Stimulated activated naive CD8-positive, alpha-beta T cell treated with anti-CD3 and anti-CD28 coated beads, Interleukin-15, Interleukin-2, amounts not matched to agents 100 ng/mL and 50 ng/mL, for 24 hours (primary cell): ENCODE measurements at regions not wholly inside any gene's neighbourhood (a gene's known extent, or its start where the extent isn't known, plus 50 kb on each side); places are given as distances from the start of the nearest gene placed in this dataset.

Experiments
- H3K27ac Mint-ChIP-seq: one replicate; pipeline ENCODE4 v1.8.0; 2021; ENCODE audit warnings: mild to moderate bottlenecking, mixed read lengths
- H3K27me3 Mint-ChIP-seq: one replicate; pipeline ENCODE4 v1.8.0; 2021; ENCODE audit warnings: mixed read lengths
- H3K36me3 Mint-ChIP-seq: one replicate; pipeline ENCODE4 v1.8.0; 2021; ENCODE audit warnings: low read depth, mixed read lengths
- H3K4me1 Mint-ChIP-seq: one replicate; pipeline ENCODE4 v1.8.0; 2021; ENCODE audit warnings: low read depth, mixed read lengths
- H3K4me3 Mint-ChIP-seq: one replicate; pipeline ENCODE4 v1.8.0; 2021; ENCODE audit warnings: mild to moderate bottlenecking, mixed read lengths
- H3K9me3 Mint-ChIP-seq: one replicate; pipeline ENCODE4 v1.8.0; 2021; ENCODE audit warnings: mixed read lengths

- Mint-ChIP-seq H3K27ac (no peak overlapping the region), H3K36me3 (no peaks in the 10 kb centered on the region), H3K4me3 (no peak overlapping the region), H3K9me3 (no peaks in the 10 kb centered on the region), H3K27me3 (no peaks in the 10 kb centered on the region), H3K4me1 (no peaks in the 10 kb centered on the region)
Observed at GRCh38 chr2:128497461-128497860, 178.8 kb upstream of the HS6ST1 start.

- Mint-ChIP-seq H3K4me3 (no peak overlapping the region), H3K4me1 (no peaks in the 10 kb centered on the region), H3K27ac (no peak overlapping the region), H3K36me3 (no peaks in the 10 kb centered on the region), H3K9me3 (no peaks in the 10 kb centered on the region), H3K27me3 (no peaks in the 10 kb centered on the region)
Observed at GRCh38 chr2:128498086-128498485, 179.4 kb upstream of the HS6ST1 start.

- Mint-ChIP-seq H3K27ac (no peak overlapping the region), H3K36me3 (no peaks in the 10 kb centered on the region), H3K9me3 (no peaks in the 10 kb centered on the region)
Observed at GRCh38 chr2:128498589-128498988, 179.9 kb upstream of the HS6ST1 start.

GRCh38 chr2:128499367-128500137, 180.9 kb upstream of the HS6ST1 start:
- H3K27ac Mint-ChIP-seq = no peak overlapping the region
- H3K27me3 Mint-ChIP-seq = no peaks in the 10 kb centered on the region
- no peak overlapping the region for H3K4me3 Mint-ChIP-seq
- H3K4me1 Mint-ChIP-seq = no peaks in the 10 kb centered on the region
- no peaks in the 10 kb centered on the region for H3K9me3 Mint-ChIP-seq
- H3K36me3 Mint-ChIP-seq = no peaks in the 10 kb centered on the region

More at GRCh38 chr2:128498589-128498988, 179.9 kb upstream of the HS6ST1 start:
- Mint-ChIP-seq H3K4me3 (no peak overlapping the region), H3K27me3 (no peaks in the 10 kb centered on the region), H3K4me1 (no peaks in the 10 kb centered on the region)

- Mint-ChIP-seq H3K27me3 (no peaks in the 10 kb centered on the region), H3K36me3 (no peaks in the 10 kb centered on the region), H3K4me1 (no peaks in the 10 kb centered on the region), H3K9me3 (no peaks in the 10 kb centered on the region), H3K27ac (no peak overlapping the region), H3K4me3 (no peak overlapping the region)
Observed at GRCh38 chr2:128500138-128500800, 181.6 kb upstream of the HS6ST1 start.

GRCh38 chr2:128501006-128501690, 182.5 kb upstream of the HS6ST1 start:
- Mint-ChIP-seq H3K4me3 (no peak overlapping the region), H3K27me3 (no peaks in the 10 kb centered on the region), H3K27ac (no peak overlapping the region), H3K36me3 (no peaks in the 10 kb centered on the region), H3K4me1 (no peaks in the 10 kb centered on the region), H3K9me3 (no peaks in the 10 kb centered on the region)

GRCh38 chr2:128501700-128502099, 183.0 kb upstream of the HS6ST1 start:
- Mint-ChIP-seq H3K36me3 (no peaks in the 10 kb centered on the region), H3K4me3 (no peak overlapping the region), H3K9me3 (no peaks in the 10 kb centered on the region), H3K4me1 (no peaks in the 10 kb centered on the region), H3K27me3 (no peaks in the 10 kb centered on the region), H3K27ac (no peak overlapping the region)

GRCh38 chr2:128502200-128502599, 183.5 kb upstream of the HS6ST1 start:
- H3K27ac Mint-ChIP-seq = no peak overlapping the region
- H3K4me3 Mint-ChIP-seq = no peak overlapping the region
- no peaks in the 10 kb centered on the region for H3K4me1 Mint-ChIP-seq
- no peaks in the 10 kb centered on the region for H3K36me3 Mint-ChIP-seq
- H3K9me3 Mint-ChIP-seq = no peaks in the 10 kb centered on the region
- H3K27me3 Mint-ChIP-seq = no peaks in the 10 kb centered on the region

GRCh38 chr2:128502638-128503246, 184.1 kb upstream of the HS6ST1 start:
- Mint-ChIP-seq H3K27ac (no peak overlapping the region), H3K4me3 (no peak overlapping the region), H3K4me1 (no peaks in the 10 kb centered on the region)

GRCh38 chr2:128503399-128504245, 185.0 kb upstream of the HS6ST1 start:
- no peaks in the 10 kb centered on the region for H3K4me1 Mint-ChIP-seq
- H3K9me3 Mint-ChIP-seq = no peaks in the 10 kb centered on the region
- no peaks in the 10 kb centered on the region for H3K36me3 Mint-ChIP-seq
- no peak overlapping the region for H3K27ac Mint-ChIP-seq
- H3K27me3 Mint-ChIP-seq = no peaks in the 10 kb centered on the region
- no peak overlapping the region for H3K4me3 Mint-ChIP-seq

More at GRCh38 chr2:128502638-128503246, 184.1 kb upstream of the HS6ST1 start:
- Mint-ChIP-seq H3K9me3 (no peaks in the 10 kb centered on the region), H3K27me3 (no peaks in the 10 kb centered on the region), H3K36me3 (no peaks in the 10 kb centered on the region)

GRCh38 chr2:128504246-128505149, 185.8 kb upstream of the HS6ST1 start:
- Mint-ChIP-seq H3K4me1 (no peaks in the 10 kb centered on the region), H3K27ac (no peak overlapping the region), H3K4me3 (no peak overlapping the region), H3K36me3 (no peaks in the 10 kb centered on the region), H3K9me3 (no peaks in the 10 kb centered on the region), H3K27me3 (no peaks in the 10 kb centered on the region)

GRCh38 chr2:128505150-128505490, 186.5 kb upstream of the HS6ST1 start:
- Mint-ChIP-seq H3K9me3 (no peaks in the 10 kb centered on the region), H3K4me3 (no peak overlapping the region)

GRCh38 chr2:128505575-128506526, 187.2 kb upstream of the HS6ST1 start:
- H3K27me3 Mint-ChIP-seq = no peaks in the 10 kb centered on the region
- no peaks in the 10 kb centered on the region for H3K9me3 Mint-ChIP-seq
- no peaks in the 10 kb centered on the region for H3K4me1 Mint-ChIP-seq
- no peak overlapping the region for H3K27ac Mint-ChIP-seq
- no peak overlapping the region for H3K4me3 Mint-ChIP-seq
- no peaks in the 10 kb centered on the region for H3K36me3 Mint-ChIP-seq

More at GRCh38 chr2:128505150-128505490, 186.5 kb upstream of the HS6ST1 start:
- Mint-ChIP-seq H3K27ac (no peak overlapping the region), H3K27me3 (no peaks in the 10 kb centered on the region), H3K36me3 (no peaks in the 10 kb centered on the region), H3K4me1 (no peaks in the 10 kb centered on the region)
